Stimulated activated CD4-positive, alpha-beta T cell treated with anti-CD3 and anti-CD28 coated beads, Interleukin-2, amount 100 ng/mL, for 48 hours (primary cell): ENCODE measurements at regions not wholly inside any gene's neighbourhood (a gene's known extent, or its start where the extent isn't known, plus 50 kb on each side); places are given as distances from the start of the nearest gene placed in this dataset.

Source experiments
- DNase-seq, 2 donors: peaks; one replicate each; pipeline ENCODE4 v3.0.0-alpha.2; 2020

DNA sequence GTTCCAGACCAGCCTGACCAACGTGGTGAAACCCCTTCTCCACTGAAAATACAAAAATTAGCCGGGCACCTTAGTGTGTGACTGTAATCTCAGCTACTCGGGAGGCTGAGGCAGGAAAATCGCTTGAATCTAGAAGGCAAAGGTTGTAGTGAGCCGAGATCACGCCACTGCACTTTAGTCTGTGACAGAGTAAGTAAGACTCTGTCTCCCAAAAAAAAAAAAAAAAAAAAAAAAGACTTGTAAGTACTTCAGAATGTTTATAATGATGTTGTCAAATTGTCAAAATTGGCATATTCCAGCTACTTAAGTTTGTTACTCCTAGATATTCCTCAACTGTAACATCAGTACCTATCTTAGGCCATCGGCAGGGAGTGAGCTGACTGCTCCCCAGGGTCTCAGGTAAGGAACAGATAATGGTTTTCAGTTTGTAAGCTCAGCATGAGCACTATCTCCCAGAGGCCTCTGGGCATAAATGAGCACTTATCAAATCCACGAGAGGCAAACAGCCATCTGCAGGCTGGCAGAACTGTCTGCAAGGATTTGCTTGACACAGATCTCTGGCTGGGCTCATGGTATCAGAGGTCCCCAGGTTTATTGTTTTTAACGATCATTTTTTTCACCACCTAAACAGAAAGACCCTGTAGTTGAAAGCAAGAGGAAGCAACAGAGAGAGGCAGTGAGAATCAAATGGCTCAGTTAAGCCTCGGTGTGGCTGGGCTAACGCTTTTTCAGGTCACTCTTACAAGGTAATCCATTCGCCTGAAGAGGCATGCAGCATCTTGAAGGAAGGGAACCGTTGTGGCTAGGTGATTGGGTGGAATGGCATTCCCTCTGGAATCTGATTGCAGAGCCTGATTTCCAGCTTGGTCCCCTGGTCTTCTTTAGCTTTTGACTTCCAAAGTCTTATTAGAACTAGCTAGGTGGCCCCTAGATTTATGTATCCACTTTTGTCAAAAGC is 115.9 kb downstream of the LY86 start:
- DNase-seq = no peak

DNA sequence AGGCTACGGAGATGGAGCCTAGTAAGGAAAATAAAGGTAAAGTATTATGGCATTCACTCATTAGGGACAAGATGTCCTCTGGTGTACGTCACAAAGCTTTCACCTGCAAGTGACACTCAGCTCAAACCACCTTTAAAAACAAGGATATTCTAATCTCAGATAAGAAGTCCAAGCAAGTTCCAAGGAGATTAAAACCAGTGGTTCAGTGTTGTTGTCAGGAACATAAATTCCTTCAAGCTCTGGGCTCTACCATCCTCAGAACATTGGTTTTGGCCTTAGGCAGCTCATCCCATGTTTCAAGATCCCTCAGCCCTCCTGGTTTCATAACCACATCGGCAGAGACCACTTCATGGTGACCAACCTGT is 116.5 kb downstream of the LY86 start:
- no peak for DNase-seq

DNA sequence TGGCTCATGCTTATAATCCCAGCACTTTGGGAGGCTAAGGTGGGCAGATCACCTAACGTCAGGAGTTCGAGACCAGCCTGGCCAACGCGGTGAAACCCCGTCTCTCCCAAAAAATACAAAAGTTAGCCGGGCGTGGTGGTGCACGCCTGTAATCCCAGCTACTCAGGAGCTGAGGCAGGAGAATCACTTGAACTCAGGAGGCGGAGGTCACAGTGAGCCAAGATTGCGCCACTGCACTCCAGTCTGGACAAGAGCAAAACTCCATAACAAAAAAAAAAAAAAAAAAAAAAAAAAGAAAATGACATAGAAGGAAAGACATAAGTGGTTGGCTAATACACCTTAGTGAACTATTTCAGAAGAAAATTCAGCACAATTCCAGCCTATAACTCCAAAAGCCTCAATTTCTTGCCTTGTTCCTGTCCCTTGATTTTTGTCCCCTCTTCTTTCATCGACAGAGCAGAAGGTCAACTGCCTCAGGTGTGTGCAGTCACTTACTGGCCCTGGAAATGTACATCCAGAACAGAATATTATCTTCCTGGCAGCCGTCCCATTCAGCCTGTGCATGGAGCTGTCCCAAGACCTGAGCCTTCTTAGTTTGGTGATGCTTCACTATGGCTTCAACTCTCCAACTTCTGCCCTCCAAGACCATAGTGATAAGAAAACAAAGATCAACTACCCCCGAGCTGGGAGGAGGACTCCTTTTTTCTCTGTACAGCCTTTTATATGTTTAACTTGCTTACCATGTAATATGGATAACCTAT is 117.6 kb downstream of the LY86 start:
- DNase-seq = no peak

DNA sequence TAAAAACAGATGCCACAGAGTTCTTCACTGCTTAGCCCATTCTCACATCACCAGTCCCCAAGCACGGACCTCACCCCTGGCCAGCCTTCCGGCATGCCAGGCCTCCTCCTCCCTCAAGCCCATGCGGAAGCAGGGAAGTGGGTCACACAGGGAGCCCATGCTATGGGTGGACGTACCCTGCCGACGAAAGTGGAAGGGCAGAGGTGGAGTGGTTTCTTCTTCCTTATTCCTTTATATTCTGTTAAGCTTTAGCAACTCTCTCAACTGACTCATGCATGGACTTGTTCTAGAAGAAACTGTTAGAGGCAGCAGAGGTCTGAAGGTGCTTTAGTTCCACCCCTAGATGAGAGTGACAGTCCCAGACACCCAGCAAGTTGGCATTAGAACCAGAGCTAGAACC is 118.6 kb downstream of the LY86 start:
- no peak for DNase-seq

DNA sequence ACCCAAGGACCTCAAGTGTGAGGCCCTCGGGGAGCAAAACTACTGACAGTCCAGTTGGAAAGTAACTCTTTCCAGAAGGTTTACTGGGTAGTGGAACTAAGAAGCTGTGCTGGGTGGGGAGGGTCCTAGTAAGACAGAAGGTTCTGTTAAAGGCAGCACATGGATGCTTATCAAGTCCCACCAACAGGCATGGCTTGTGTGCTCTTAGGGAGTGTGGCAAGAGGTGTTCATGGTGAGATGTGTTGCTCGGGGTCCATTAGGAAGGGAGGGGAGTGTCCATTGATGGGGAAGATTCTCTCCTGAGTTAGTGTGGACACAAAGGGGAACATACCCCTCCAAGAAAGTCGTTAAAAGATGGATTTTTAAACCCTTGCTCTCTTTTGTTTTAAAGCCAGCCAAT is 120.6 kb downstream of the LY86 start:
- no peak for DNase-seq

DNA sequence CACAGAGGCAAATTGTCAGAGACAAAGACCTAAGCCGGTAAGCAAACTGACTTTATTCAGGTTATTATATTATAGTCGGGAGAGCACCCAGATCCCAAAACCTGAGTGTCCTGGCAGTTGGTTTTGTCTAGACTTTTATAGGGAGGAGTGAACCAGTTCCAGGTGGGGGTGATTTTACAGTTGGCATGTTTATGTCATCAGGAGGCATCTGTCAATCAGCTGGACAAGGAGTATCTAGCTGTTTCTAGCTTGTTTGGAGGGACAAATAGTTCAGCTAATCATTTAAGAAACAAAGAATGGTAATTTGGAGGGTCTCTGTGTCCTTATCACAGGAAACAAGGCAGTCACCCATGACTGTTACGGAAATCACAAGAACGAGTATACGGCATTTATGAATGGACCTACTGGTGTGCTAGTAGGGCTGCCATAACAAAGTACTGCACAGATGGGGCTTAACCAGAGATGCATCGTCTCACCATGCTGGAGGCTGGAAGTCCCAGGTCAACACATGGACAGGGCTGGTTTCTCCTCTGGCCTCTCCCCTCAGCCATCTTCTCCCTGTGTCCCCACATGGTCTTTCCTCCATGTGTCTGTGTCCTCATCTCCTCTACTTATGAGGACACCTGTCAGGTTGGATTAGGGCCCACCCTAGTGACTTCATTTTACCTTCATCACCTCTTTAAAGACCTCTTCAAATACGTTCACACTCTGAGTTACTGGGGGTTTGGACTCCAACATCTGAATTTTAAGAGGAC is 122.7 kb downstream of the LY86 start:
- no peak for DNase-seq

DNA sequence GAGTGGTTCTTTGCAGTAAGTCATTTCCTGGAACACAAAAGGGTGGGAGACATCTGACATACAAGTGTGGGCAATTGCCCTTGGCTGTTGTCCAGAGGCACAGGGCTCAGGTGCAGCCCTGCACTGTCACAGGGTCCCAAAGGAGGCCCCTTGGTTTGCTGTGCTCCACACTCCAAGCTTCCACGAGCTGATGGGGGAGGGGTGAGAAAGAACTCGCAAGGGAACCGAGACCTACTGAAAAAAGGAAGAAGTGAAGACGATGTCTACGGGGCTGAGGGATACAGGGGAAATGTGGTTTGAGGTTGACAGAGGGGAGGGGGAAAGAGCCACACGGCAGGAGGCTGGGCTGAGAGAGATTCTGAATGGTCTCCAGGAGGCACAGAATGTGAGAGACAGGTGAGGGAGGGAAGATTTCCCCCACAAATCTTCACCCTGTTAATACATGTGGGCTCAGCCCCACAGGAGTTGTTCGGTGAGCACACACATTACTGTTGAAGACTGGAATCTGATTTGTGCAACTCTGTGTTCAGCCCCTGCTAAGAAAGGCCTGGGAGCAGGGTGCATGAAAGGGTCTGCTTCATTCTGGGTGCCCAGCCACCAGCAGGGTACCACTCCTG is 123.4 kb downstream of the LY86 start:
- DNase-seq = no peak

DNA sequence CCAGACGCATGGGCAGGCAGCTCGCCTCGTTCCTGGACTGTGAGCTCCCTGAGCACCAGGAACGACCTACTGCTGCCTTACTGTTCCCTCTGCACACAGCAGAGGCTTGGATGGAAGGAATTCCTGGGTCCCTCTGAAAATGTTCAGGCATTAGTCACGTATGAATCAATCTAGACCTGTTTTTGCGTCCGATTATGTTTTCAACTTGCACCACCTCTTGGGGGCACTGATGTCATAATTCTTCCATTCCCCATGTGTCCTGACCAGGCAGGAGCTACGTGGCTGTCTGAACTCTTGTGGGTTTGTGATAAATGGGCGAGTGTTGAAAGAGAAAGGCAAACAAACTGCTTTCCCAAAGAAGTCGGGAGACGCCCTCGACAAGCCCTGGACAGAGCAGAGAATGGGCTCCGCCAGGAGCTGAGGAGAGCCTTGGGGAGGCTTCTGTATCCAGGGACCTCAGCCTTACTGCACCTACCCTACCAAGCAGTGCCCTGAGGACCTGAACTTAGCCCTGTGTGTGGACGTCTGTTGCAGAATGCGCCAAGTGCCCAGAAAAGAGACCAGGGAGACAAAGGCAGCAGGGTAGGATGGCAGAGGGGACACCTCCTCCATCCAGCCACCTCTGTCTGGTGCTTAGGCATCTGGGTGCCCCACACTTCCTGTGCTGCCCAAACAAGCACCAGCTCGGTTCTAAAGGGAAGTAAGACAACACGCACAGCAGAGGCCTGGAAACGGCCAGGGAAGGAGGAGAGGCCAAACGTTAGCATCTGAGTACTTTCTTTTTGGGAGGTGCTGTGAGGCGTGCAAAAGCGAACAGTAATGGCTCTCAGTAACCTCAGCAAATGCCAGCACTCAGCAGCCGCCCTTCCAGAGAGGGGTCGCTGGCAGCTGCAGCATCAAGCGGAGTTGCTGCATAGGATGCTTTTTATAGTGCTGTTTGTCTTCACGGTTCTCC is 124.2 kb downstream of the LY86 start:
- DNase-seq = no peak

DNA sequence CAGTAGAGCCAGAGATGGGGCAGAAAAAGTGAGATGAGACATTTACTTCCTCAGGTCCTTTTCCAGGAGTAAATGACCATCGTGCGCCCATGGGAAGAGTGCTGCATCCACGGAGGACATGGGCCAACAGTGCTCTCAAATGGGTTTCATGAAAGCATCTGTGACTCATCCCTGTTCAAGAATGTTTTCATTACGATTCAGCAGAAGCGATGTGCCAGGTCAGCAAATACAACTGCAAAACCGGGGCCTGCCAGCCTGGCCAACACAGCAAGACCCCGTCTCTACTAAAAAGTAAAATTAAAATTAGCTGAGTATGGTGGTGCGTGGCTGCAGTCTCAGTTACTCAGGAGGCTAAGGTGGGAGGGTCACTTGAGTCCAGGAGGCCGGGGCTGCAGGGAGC is 125.1 kb downstream of the LY86 start:
- no peak for DNase-seq

DNA sequence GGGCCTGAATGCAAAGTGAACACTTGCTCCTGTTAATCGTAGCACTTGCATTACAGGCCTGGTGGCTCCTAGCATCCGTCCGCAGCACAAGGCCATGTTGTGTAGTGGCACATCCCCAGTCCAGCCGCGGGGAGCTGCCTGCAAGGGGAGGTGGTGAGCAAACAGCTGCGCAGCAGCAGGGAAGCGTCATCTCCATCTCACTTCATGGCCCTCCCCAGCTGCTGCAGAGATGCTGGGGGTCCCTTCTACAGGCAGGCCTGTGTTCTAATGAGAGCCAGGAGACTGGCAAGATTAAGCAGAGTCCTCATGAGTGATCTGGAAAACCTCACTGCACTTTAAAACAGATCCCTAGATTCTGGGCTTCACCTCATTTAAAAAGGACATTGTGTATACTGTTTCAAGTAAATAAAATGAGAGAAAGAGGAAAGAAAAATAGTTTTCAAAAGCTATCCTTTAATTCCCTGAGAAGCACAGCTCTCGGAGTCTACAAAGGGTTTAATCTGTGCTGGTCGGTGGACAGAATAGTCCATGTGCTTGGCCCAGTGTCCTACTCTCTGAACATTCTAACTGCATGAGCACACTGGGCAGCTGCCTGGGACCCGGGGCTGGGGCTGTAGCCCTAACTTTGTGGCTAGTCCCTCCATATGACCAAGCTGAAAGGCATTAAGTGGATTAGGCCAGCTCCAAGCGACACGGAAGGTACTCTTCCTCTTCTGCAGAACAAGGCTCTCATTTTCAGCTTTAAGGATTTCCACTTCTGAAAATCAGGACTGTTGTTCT is 125.8 kb downstream of the LY86 start:
- DNase-seq = no peak

DNA sequence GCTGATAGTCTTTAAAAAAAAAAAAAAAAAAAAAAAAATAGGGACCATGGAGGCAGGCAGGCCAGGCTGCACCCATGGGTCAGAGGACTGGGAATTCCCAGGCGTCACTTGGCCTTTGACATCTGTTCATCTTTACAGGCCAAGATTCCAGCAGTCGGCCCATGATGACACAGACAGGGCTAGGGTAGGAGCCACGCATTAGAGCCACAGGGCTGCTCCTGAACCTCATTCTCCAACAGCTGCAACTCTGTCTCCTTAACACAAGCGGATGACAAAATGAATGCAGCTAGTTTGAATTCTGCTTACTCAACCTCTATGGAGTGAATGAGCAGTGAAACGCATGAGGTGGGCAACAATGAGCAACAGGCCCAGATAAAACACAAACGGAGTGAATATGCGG is 126.4 kb downstream of the LY86 start:
- DNase-seq = no peak

DNA sequence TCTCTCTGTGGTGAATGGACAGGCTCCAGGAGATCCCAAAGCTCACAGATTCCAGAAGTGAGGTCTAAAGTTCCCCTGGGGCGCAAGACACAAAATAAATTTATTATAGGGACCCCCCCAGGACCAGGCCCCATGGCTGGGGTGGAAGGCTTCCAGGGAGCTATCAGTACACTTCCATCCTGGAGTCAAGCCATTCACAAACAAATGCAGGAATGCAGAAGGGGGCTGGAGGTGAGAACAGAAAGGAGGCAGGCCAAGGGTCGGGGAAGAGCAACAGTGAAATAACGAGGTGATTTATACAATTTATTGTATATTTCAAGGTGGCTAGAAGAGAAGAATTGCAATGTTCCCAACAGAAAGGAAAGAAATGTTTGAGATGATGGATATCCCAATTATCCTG is 126.9 kb downstream of the LY86 start:
- DNase-seq = no peak

DNA sequence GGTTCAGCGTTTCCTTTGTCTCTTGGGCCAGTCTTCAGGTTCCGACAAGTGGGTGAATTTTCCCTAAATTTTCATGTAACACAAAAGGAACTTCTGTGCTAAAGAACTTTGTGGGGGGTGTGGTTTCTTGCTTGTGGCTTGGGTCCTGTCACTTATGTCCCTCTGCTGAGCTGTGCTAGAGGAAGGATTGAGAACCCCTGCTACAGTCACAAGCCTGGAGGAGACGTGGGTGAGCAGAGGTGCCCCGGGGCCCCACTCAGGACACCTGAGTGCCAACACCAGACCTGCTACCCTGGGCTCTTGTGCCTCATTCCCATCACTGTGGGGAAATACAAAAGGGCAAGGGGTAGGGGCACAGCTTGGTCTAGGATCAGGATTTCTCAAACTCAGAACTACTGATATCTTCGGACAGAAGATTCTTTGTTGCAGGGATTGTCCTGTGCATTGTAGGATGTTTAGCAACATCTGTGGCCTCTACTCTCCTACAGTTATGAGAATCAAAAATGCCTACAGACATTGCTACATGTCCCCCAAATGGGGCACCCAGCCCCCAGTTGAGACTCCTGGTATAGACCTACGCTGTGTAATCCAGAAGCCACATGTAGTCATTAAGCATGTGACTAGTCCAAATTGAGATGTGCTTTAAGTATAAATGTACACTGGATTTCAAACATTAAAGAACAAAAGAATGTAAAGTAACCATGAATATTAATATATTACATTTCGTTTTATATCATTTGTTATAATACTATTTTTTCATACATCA is 128.7 kb downstream of the LY86 start:
- no peak for DNase-seq

DNA sequence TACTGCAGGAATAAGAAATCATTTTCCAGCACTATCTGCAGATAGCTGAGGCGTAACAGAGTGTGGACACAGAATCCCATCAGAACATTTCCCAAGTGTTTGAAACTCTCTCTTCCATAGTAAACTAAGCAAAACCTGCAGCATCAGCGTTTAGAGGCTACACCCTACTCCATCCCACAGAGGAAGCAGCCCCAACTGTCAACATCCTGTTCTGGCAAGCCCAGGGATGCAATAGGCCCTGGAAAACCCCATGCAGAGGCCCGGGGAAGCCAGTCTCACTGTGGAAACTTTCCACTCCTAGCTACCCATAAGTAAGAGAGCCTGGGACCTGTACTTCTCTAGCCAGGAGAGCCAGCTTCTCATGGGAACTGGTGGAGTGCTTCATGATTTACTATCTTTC is 129.4 kb downstream of the LY86 start:
- DNase-seq = no peak

DNA sequence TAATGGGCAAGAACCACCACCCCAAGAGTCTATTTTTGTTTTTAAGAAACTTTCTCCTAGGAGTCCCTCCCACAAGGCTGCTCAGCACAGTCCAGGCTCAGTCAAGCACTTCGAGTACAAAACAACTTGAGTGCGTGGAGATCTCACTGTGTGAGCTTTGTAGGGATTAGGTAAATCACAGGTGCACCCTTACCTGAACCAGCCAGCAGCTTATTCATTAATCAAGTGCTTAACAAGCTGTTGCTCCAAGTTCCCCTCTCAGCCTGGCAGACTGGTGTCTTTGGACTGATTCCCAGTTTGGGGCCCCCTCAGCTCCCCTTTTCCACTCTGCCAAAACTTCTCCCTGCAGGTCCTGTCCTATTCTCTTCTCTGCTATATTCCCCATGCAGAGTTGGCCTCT is 133.1 kb downstream of the LY86 start:
- DNase-seq = no peak

DNA sequence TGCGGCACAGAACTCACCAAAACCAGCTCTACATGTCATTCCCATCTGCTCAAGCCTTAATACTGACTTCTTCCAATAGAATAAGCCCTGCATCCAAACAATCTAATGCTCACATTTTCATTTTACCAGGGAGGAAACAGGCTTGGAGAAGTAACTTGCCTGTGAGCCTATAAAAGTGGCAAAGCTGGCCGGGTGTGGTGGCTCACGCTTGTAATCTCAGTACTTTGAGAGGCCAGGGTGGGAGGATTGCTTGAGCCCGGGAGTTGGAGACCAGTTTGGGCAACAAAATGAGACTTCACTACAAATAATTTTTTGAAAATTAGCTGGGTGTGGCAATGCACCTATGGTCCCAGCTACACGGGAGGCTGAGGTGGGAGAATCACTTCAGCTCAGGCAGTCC is 133.7 kb downstream of the LY86 start:
- DNase-seq = no peak

DNA sequence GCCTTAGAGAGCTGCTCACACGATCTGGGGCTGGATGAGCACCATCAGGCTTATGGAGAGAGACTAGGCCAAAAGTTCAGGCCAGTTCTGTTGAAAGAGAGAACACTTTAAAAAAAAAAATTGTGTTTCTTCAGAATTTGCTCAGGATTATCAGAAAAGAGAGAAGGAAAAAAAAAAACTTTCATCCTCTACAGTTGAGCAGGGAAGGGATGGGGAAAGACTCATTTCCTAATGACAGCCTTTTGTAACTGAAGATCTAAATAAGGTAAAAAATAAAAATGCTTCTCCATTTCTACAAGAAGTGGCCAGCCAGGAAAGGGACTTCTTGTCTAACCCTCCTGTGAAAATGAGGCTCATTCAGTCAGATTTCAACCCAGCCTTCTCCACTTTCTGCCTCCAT is 134.8 kb downstream of the LY86 start:
- no peak for DNase-seq

DNA sequence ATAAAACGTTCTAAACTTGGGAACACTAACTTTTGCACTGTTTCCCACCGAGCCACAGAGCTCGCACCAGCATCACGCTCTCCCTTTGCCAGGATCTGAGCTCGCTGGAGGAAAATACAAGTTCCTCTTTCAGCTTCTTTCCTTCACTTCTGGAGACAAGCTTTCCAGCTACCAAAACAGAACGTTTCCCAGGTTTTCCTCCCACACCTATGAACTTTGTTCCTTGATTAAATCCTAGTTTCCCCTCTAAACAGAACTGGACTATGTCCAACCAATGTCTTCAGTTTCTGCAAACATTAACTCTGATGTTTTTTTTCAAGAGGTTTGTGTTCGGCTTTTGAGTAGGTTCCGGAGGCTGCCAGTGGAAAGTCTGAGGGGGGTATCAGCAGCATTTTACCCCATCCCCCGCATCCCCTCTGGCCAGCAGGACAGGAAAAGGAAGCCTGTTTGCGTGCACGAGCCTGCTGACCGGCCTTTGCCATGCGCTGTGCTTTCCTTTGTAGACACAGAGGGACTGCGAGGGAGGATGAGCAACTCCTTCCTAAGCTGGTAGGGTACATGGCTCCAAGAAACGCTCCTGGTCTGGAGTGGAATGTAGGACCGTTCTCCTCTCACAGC is 135.5 kb downstream of the LY86 start:
- DNase-seq = no peak

DNA sequence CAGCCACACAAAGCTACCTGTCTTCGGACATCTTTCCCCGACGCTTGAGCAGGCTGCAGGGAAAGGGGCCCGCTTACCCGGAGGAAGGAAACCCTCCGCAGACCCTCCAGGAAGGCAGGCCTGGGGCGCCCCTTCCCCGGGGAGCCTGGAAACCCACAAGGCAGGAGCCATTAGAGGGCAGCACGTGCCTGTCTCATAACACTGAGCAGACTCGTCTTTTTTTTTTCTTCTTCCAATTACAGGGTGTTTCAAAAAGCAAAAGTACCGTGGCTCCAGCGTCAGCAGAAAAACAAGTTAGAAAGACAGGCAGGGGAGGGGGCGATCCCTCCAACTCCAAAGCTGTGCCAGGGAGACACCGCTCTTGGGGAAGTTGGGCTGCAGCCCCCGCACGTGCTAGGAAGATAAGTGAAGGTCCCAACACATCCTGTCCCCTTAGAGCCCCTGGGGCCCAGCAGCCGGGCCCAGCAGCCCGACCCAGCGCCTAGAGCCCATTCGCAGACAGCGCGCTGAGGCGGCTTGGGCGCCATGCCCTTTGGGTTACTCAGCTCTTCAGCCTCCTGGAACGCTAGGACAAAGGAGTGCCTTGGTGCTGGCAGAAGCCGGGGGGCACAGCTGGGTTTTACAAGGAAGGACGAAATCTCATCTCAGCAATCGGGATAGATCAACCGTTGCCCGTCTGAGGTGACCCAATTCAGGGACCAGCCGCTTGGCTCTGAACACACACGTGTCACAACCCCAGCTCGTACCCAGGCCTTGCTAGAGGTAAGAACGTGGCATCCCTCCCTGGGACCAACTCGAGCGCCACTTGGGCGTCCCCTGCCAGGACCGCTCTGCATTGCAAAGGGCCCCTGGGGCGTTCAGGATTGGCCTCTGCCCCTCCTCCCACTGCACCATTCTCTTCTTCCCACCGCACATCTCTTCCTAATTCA is 136.3 kb downstream of the LY86 start:
- DNase-seq = peak; percentile 36 to 39
